ENCODE measurements at regions not wholly inside any gene's neighbourhood (a gene's known extent, or its start where the extent isn't known, plus 50 kb on each side); places are given as distances from the start of the nearest gene placed in this dataset.
"Not testable (repeated sequence)": the region's sequence is repeated elsewhere in the genome, so short reads cannot be mapped to it uniquely, and the experiment has no call there.

GRCh38 chr15:62362608-62363007 lies 197.5 kb upstream of the C2CD4B start:
- no peaks in the 10 kb centered on the region for H3K36me3 ChIP-seq (ENCODE audit: control insufficient read depth, insufficient read depth, low read length)
- no peak overlapping the region for H3K4me3 ChIP-seq (ENCODE audit: low read length)
- WGBS (ENCODE audit: insufficient coverage, low lambda C conversion rate): 67% methylated on average over 2 of the region's 5 CpGs
- H3K9me3 ChIP-seq (ENCODE audit: control insufficient read depth, low read depth, low read length): no peaks in the 10 kb centered on the region
- no peak for DNase-seq
- no peak overlapping the region for H3K27ac ChIP-seq (ENCODE audit: low read length)
- peaks cover 11% of the 10 kb centered on the region for H3K27me3 ChIP-seq (ENCODE audit: control insufficient read depth, insufficient read depth, low read length)
- no peaks in the 10 kb centered on the region for H3K4me1 ChIP-seq (ENCODE audit: control insufficient read depth, insufficient read depth, low read length)

- no peak for DNase-seq
- H3K27ac ChIP-seq (ENCODE audit: low read length): no peak overlapping the region
- H3K4me1 ChIP-seq (ENCODE audit: control insufficient read depth, insufficient read depth, low read length): no peaks in the 10 kb centered on the region
- WGBS (ENCODE audit: insufficient coverage, low lambda C conversion rate): no CpG with 5 or more reads among the region's 1 CpG
- H3K9me3 ChIP-seq (ENCODE audit: control insufficient read depth, low read depth, low read length): no peaks in the 10 kb centered on the region
- no peaks in the 10 kb centered on the region for H3K36me3 ChIP-seq (ENCODE audit: control insufficient read depth, insufficient read depth, low read length)
- peaks cover 11% of the 10 kb centered on the region for H3K27me3 ChIP-seq (ENCODE audit: control insufficient read depth, insufficient read depth, low read length)
- no peak overlapping the region for H3K4me3 ChIP-seq (ENCODE audit: low read length)
Measured at GRCh38 chr15:62363913-62364312, 198.8 kb upstream of the C2CD4B start.

- DNase-seq: peak; percentile 71 to 91
- WGBS (ENCODE audit: insufficient coverage, low lambda C conversion rate): 14% methylated on average over 1 of the region's 4 CpGs
- H3K4me1 ChIP-seq (ENCODE audit: control insufficient read depth, insufficient read depth, low read length): no peaks in the 10 kb centered on the region
- H3K4me3 ChIP-seq (ENCODE audit: low read length): no peak overlapping the region
- no peaks in the 10 kb centered on the region for H3K36me3 ChIP-seq (ENCODE audit: control insufficient read depth, insufficient read depth, low read length)
- no peak overlapping the region for H3K27ac ChIP-seq (ENCODE audit: low read length)
- H3K27me3 ChIP-seq (ENCODE audit: control insufficient read depth, insufficient read depth, low read length): peaks cover 9% of the 10 kb centered on the region
- H3K9me3 ChIP-seq (ENCODE audit: control insufficient read depth, low read depth, low read length): no peaks in the 10 kb centered on the region
Measured at GRCh38 chr15:62365795-62366442, 200.8 kb upstream of the C2CD4B start.

GRCh38 chr15:62369454-62369853 lies 204.4 kb upstream of the C2CD4B start:
- no peak overlapping the region for H3K4me3 ChIP-seq (ENCODE audit: low read length)
- no peaks in the 10 kb centered on the region for H3K4me1 ChIP-seq (ENCODE audit: control insufficient read depth, insufficient read depth, low read length)
- WGBS (ENCODE audit: insufficient coverage, low lambda C conversion rate): 86% methylated on average over 4 of the region's 7 CpGs
- H3K9me3 ChIP-seq (ENCODE audit: control insufficient read depth, low read depth, low read length): no peaks in the 10 kb centered on the region
- no peaks in the 10 kb centered on the region for H3K36me3 ChIP-seq (ENCODE audit: control insufficient read depth, insufficient read depth, low read length)
- H3K27me3 ChIP-seq (ENCODE audit: control insufficient read depth, insufficient read depth, low read length): peaks cover 8% of the 10 kb centered on the region
- H3K27ac ChIP-seq (ENCODE audit: low read length): no peak overlapping the region
- no peak for DNase-seq

GRCh38 chr15:62371683-62372082 lies 206.6 kb upstream of the C2CD4B start:
- not testable (repeated sequence) for H3K4me1 ChIP-seq (ENCODE audit: control insufficient read depth, insufficient read depth, low read length); H3K27me3 ChIP-seq (ENCODE audit: control insufficient read depth, insufficient read depth, low read length); H3K36me3 ChIP-seq (ENCODE audit: control insufficient read depth, insufficient read depth, low read length); H3K4me3 ChIP-seq (ENCODE audit: low read length); H3K9me3 ChIP-seq (ENCODE audit: control insufficient read depth, low read depth, low read length); H3K27ac ChIP-seq (ENCODE audit: low read length); DNase-seq
- WGBS (ENCODE audit: insufficient coverage, low lambda C conversion rate): no CpG with 5 or more reads among the region's 4 CpGs

- 100% methylated on average over 2 of the region's 3 CpGs for WGBS (ENCODE audit: insufficient coverage, low lambda C conversion rate)
- no peaks in the 10 kb centered on the region for H3K36me3 ChIP-seq (ENCODE audit: control insufficient read depth, insufficient read depth, low read length)
- no peaks in the 10 kb centered on the region for H3K9me3 ChIP-seq (ENCODE audit: control insufficient read depth, low read depth, low read length)
- no peak overlapping the region for H3K4me3 ChIP-seq (ENCODE audit: low read length)
- no peak for DNase-seq
- peaks cover 4% of the 10 kb centered on the region for H3K27me3 ChIP-seq (ENCODE audit: control insufficient read depth, insufficient read depth, low read length)
- no peaks in the 10 kb centered on the region for H3K4me1 ChIP-seq (ENCODE audit: control insufficient read depth, insufficient read depth, low read length)
- no peak overlapping the region for H3K27ac ChIP-seq (ENCODE audit: low read length)
Measured at GRCh38 chr15:62377736-62378480, 212.8 kb upstream of the C2CD4B start.

- Histone ChIP-seq H3K4me3 (ENCODE audit: low read length) (no peak overlapping the region), H3K9me3 (ENCODE audit: control insufficient read depth, low read depth, low read length) (no peaks in the 10 kb centered on the region), H3K27me3 (ENCODE audit: control insufficient read depth, insufficient read depth, low read length) (peaks cover 4% of the 10 kb centered on the region), H3K27ac (ENCODE audit: low read length) (no peak overlapping the region), H3K4me1 (ENCODE audit: control insufficient read depth, insufficient read depth, low read length) (no peaks in the 10 kb centered on the region), H3K36me3 (ENCODE audit: control insufficient read depth, insufficient read depth, low read length) (no peaks in the 10 kb centered on the region)
- DNase-seq: no peak
- 70% methylated on average over 3 of the region's 5 CpGs for WGBS (ENCODE audit: insufficient coverage, low lambda C conversion rate)
Measured at GRCh38 chr15:62378772-62379498, 213.8 kb upstream of the C2CD4B start.

- no peak for DNase-seq
- Histone ChIP-seq H3K27ac (ENCODE audit: low read length) (no peak overlapping the region), H3K27me3 (ENCODE audit: control insufficient read depth, insufficient read depth, low read length) (peaks cover 6% of the 10 kb centered on the region), H3K4me1 (ENCODE audit: control insufficient read depth, insufficient read depth, low read length) (no peaks in the 10 kb centered on the region), H3K4me3 (ENCODE audit: low read length) (no peak overlapping the region), H3K9me3 (ENCODE audit: control insufficient read depth, low read depth, low read length) (no peaks in the 10 kb centered on the region), H3K36me3 (ENCODE audit: control insufficient read depth, insufficient read depth, low read length) (no peaks in the 10 kb centered on the region)
- no CpG with 5 or more reads among the region's 4 CpGs for WGBS (ENCODE audit: insufficient coverage, low lambda C conversion rate)
Measured at GRCh38 chr15:62380011-62380410, 214.9 kb upstream of the C2CD4B start.

GRCh38 chr15:62382046-62382445 lies 217.0 kb upstream of the C2CD4B start:
- WGBS (ENCODE audit: insufficient coverage, low lambda C conversion rate): no CpG with 5 or more reads among the region's 1 CpG
- Histone ChIP-seq H3K27ac (ENCODE audit: low read length) (no peak overlapping the region), H3K27me3 (ENCODE audit: control insufficient read depth, insufficient read depth, low read length) (peaks cover 7% of the 10 kb centered on the region), H3K36me3 (ENCODE audit: control insufficient read depth, insufficient read depth, low read length) (no peaks in the 10 kb centered on the region), H3K4me3 (ENCODE audit: low read length) (no peak overlapping the region), H3K4me1 (ENCODE audit: control insufficient read depth, insufficient read depth, low read length) (no peaks in the 10 kb centered on the region), H3K9me3 (ENCODE audit: control insufficient read depth, low read depth, low read length) (no peaks in the 10 kb centered on the region)
- no peak for DNase-seq

- 0% methylated on average over 6 of the region's 74 CpGs for WGBS (ENCODE audit: insufficient coverage, low lambda C conversion rate)
- H3K36me3 ChIP-seq (ENCODE audit: control insufficient read depth, insufficient read depth, low read length): no peaks in the 10 kb centered on the region
- peak within 1 kb of the TSS; percentile 64 for H3K27ac ChIP-seq (ENCODE audit: low read length)
- peaks cover 9% of the 10 kb centered on the region for H3K4me1 ChIP-seq (ENCODE audit: control insufficient read depth, insufficient read depth, low read length)
- DNase-seq: peak; percentile 70 to 88
- peak within 1 kb of the TSS; percentile 96 for H3K4me3 ChIP-seq (ENCODE audit: low read length)
- H3K9me3 ChIP-seq (ENCODE audit: control insufficient read depth, low read depth, low read length): no peaks in the 10 kb centered on the region
- H3K27me3 ChIP-seq (ENCODE audit: control insufficient read depth, insufficient read depth, low read length): peaks cover 1% of the 10 kb centered on the region
Measured at GRCh38 chr15:62389885-62390790, 225.1 kb upstream of the C2CD4B start, which contains the start of gene TLN2. TLN2 (plus strand) TSS chr15:62390550.
